ENCODE measurements at regions not wholly inside any gene's neighbourhood (a gene's known extent, or its start where the extent isn't known, plus 50 kb on each side); places are given as distances from the start of the nearest gene placed in this dataset.

DNA sequence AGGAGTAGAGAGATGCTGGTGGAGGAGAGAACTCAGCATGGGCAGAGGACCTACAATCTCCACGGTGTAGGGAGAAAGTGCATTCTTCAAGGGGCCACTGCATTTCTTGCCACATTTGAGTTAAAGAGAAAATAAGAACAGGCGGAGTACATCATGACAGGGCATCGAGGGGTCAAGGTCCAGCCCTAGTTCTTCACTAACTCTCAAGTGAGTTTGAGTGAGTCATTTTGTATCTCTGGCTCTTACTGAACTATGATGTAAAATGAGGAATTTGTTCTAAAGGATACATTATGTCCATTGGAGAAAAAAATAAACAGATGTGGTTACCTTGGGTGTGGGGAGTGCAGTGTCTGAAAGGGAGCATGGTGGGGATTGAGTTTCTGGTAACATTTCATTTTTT is 182.9 kb downstream of the XPNPEP1 start:
- Histone ChIP-seq H4K20me1 (replicated peaks in 1 of 2; ENCODE audit: control insufficient read depth in 1 of 2, insufficient read depth in 2 of 2, low read length in 2 of 2) (no peaks in the 10 kb centered on the region), H3K56ac (replicated peaks; ENCODE audit: insufficient read length, low read depth, low read length) (no peak overlapping the region), H3K79me2 (ENCODE audit: control insufficient read depth in 1 of 2, insufficient read depth in 2 of 2, low read length in 2 of 2) (no peaks in the 10 kb centered on the region), H3K9me3 (ENCODE audit: insufficient read depth in 2 of 2, low read depth in 1 of 2, low read length in 1 of 2) (no peaks in the 10 kb centered on the region), H4K8ac (ENCODE audit: extremely low read depth, insufficient read depth, low read length) (no peak overlapping the region), H3K36me3 (ENCODE audit: control insufficient read depth in 2 of 4, insufficient read depth in 4 of 4, low read length in 3 of 4) (no peaks in the 10 kb centered on the region), H3K9ac (replicated peaks in 1 of 4; ENCODE audit: extremely low read depth in 1 of 4, low read depth in 3 of 4, low read length in 3 of 4) (no peak overlapping the region), H3K27ac (ENCODE audit: low read depth, low read length) (no peak overlapping the region), H3K14ac (ENCODE audit: insufficient read length) (no peak overlapping the region), H2BK20ac (ENCODE audit: low read length) (no peak overlapping the region), H4K91ac (replicated peaks; ENCODE audit: insufficient read length, low read length) (no peak overlapping the region), H3K4ac (replicated peaks; ENCODE audit: insufficient read length, low read depth, low read length) (no peak overlapping the region), H3K23me2 (ENCODE audit: low read depth, low read length) (no peaks in the 10 kb centered on the region), H3K4me3 (ENCODE audit: extremely low read depth in 1 of 4, insufficient read depth in 2 of 4, low read depth in 3 of 4, low read length in 4 of 4) (no peak overlapping the region), H3K4me2 (ENCODE audit: insufficient read depth in 1 of 2, low read depth in 2 of 2, low read length in 2 of 2) (no peak overlapping the region), H3K18ac (ENCODE audit: extremely low read depth, low read length) (no peak overlapping the region), H2BK120ac (replicated peaks; ENCODE audit: low read depth, low read length) (no peak overlapping the region), H2BK12ac (ENCODE audit: low read depth, low read length) (no peak overlapping the region), H3K23ac (ENCODE audit: insufficient read length) (no peak overlapping the region), H4K5ac (ENCODE audit: insufficient read length, low read depth, low read length) (no peak overlapping the region), H2AK5ac (ENCODE audit: low read depth, low read length) (no peak overlapping the region), H2BK5ac (ENCODE audit: low read depth, low read length) (no peak overlapping the region), H3K27me3 (replicated peaks in 1 of 4; ENCODE audit: control insufficient read depth in 3 of 4, extremely low read depth in 1 of 4, insufficient read depth in 3 of 4, low read length in 3 of 4) (no peaks in the 10 kb centered on the region), H2AFZ (ENCODE audit: low read length) (no peak overlapping the region), H2BK15ac (ENCODE audit: low read length) (no peak overlapping the region), H3K4me1 (replicated peaks in 1 of 4; ENCODE audit: control insufficient read depth in 3 of 4, insufficient read depth in 4 of 4, low read length in 3 of 4) (no peaks in the 10 kb centered on the region), H3K79me1 (ENCODE audit: low read depth, low read length) (no peaks in the 10 kb centered on the region)
- 90% methylated on average over 3 of the region's 3 CpGs; no CpG with 5 or more reads in 1 of the 2 experiments for WGBS, 2 experiments (ENCODE audit: extremely low coverage in 1 of 2, insufficient coverage in 1 of 2, insufficient read length in 1 of 2, insufficient replicate concordance in 2 of 2, low coverage in 1 of 2, low lambda C conversion rate in 2 of 2, missing lambda C conversion rate in 1 of 2)
- ChIA-PET POLR2A (ENCODE audit: partially characterized antibody) (interaction anchor here (0.7 kb wide), 1 partner anchor 256 kb away, joined by 3 read pairs; no protein-coding TSS in a partner anchor), CTCF (ENCODE audit: partially characterized antibody) (interaction anchor here (0.6 kb wide), 1 partner anchor 47 kb away, joined by 4 read pairs; no protein-coding TSS in a partner anchor)
- FAIRE-seq: no peak
- DNase-seq (ENCODE audit: low read depth in 1 of 2, low spot score in 2 of 2): no peak
- TF ChIP-seq NANOG (IDR thresholded peaks at IDR 0.05; ENCODE audit: insufficient read depth, low read depth, low read length, poor library complexity, severe bottlenecking): no peak
